Mesothelial cell of epicardium (in vitro differentiated cells): ENCODE measurements at regions not wholly inside any gene's neighbourhood (a gene's known extent, or its start where the extent isn't known, plus 50 kb on each side); places are given as distances from the start of the nearest gene placed in this dataset.

Source experiments
- DNase-seq, 2 experiments: peaks; one replicate each; pipeline ENCODE4 v3.0.0; 2021; ENCODE audit warnings: low spot score in 2 of 2; ENCODE audit not compliant: unreplicated experiment in 2 of 2
- H3K27ac Mint-ChIP-seq: 2 replicates; pipeline ENCODE4 v1.8.0; 2021; ENCODE audit warnings: mixed read lengths
- H3K27me3 Mint-ChIP-seq: 2 replicates; pipeline ENCODE4 v1.8.0; 2021; ENCODE audit warnings: low read depth, mixed read lengths
- H3K36me3 Mint-ChIP-seq: 2 replicates; pipeline ENCODE4 v1.8.0; 2021; ENCODE audit warnings: mixed read lengths
- H3K4me1 Mint-ChIP-seq: 2 replicates; pipeline ENCODE4 v1.8.0; 2021; ENCODE audit warnings: mixed read lengths
- H3K4me3 Mint-ChIP-seq: 2 replicates; pipeline ENCODE4 v1.8.0; 2021; ENCODE audit warnings: mild to moderate bottlenecking, moderate library complexity, mixed read lengths
- H3K9me3 Mint-ChIP-seq: 2 replicates; pipeline ENCODE4 v1.8.0; 2021; ENCODE audit warnings: mixed read lengths
- TF ChIP-seq, protein P1 (sequence below): fragments of 200-600 bp; sonication (generic); IDR thresholded peaks from one replicate; pipeline ENCODE4 v1.5.0; 2021; ENCODE audit warnings: antibody characterized with exemption; ENCODE audit not compliant: unreplicated experiment

DNA sequence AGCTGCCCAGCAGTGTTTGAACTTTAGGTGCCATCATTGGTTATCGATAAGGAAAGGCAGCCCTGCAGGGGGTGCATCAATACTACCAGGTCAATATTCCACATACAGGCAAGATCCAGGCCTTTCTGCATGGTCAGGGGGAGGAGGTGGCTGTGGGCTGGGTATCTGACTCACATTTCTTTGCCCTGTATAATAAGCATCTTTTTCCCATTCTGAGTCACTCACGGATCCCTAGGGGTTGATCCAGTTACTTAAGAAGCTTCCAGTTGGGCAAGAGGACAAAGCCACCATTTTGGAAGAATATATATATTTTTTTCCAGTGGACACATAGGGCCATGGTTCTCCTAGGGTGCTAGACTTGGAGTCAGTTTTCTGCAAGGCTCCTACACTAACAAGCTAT, 114.2 kb upstream of the HABP2 start:
- Mint-ChIP-seq H3K9me3 (peaks cover 6% of the 10 kb centered on the region), H3K4me3 (no peak overlapping the region), H3K4me1 (no peaks in the 10 kb centered on the region), H3K27ac (no peak overlapping the region), H3K27me3 (peaks cover 45% of the 10 kb centered on the region), H3K36me3 (no peaks in the 10 kb centered on the region)
- TF ChIP-seq, protein P1, sequence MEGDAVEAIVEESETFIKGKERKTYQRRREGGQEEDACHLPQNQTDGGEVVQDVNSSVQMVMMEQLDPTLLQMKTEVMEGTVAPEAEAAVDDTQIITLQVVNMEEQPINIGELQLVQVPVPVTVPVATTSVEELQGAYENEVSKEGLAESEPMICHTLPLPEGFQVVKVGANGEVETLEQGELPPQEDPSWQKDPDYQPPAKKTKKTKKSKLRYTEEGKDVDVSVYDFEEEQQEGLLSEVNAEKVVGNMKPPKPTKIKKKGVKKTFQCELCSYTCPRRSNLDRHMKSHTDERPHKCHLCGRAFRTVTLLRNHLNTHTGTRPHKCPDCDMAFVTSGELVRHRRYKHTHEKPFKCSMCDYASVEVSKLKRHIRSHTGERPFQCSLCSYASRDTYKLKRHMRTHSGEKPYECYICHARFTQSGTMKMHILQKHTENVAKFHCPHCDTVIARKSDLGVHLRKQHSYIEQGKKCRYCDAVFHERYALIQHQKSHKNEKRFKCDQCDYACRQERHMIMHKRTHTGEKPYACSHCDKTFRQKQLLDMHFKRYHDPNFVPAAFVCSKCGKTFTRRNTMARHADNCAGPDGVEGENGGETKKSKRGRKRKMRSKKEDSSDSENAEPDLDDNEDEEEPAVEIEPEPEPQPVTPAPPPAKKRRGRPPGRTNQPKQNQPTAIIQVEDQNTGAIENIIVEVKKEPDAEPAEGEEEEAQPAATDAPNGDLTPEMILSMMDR = no peak
- no peak for DNase-seq

DNA sequence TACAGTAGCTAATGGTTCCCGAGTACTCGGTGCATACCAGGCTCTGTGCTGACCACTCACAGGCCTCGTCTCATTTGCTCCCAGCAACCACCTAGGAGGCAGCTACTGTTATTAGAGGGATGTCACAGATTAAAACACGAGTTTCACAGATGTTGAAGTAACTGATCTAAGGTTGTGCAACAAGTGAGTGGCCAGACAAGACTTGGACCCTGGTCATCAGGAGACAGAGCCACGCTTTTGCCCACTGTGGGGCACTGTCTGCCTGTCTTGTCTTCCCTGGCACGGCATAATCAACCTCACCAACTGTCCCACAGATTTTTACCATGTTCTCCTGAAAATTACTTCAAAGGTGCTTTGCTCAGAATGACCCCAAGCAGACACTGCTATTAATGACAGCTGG, 111.6 kb upstream of the HABP2 start:
- H3K4me3 Mint-ChIP-seq = no peak overlapping the region
- no peak overlapping the region for H3K27ac Mint-ChIP-seq
- no peaks in the 10 kb centered on the region for H3K9me3 Mint-ChIP-seq
- no peaks in the 10 kb centered on the region for H3K36me3 Mint-ChIP-seq
- TF ChIP-seq, protein P1 = no peak
- H3K27me3 Mint-ChIP-seq = peaks cover 38% of the 10 kb centered on the region
- H3K4me1 Mint-ChIP-seq = no peaks in the 10 kb centered on the region
- DNase-seq = no peak

DNA sequence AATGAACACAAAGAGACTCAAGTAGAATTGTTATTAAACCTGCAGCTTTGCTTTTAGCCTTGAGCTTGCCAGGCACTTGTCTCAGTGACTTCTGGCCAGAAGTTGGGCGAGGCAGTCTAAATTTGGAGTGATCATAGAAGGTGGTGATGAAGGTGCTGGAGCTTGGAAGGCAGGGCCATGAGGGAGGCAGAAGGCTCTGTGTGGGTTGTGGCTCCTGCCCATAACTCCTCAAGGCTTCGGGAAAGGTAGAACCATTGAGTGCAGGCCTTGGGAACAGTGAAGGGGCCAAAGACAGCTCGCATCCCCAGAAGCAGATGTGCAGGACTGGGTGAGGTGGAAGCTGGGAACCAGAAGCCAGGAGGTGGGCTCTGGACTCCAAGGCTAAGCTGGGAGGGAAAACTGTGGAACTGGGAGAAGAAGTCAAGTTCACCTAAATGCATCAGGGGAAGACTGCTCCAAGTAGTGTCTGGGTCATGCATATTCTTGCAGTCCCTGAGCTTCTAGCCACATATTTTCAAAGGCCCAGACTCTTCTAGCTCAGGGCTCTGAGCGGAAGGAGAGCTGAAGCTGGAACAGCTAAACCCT, 111.1 kb upstream of the HABP2 start:
- no peaks in the 10 kb centered on the region for H3K4me1 Mint-ChIP-seq
- H3K36me3 Mint-ChIP-seq = no peaks in the 10 kb centered on the region
- H3K27ac Mint-ChIP-seq = no peak overlapping the region
- H3K4me3 Mint-ChIP-seq = no peak overlapping the region
- no peak for DNase-seq
- H3K27me3 Mint-ChIP-seq = peaks cover 37% of the 10 kb centered on the region
- TF ChIP-seq, protein P1 = no peak
- H3K9me3 Mint-ChIP-seq = no peaks in the 10 kb centered on the region

DNA sequence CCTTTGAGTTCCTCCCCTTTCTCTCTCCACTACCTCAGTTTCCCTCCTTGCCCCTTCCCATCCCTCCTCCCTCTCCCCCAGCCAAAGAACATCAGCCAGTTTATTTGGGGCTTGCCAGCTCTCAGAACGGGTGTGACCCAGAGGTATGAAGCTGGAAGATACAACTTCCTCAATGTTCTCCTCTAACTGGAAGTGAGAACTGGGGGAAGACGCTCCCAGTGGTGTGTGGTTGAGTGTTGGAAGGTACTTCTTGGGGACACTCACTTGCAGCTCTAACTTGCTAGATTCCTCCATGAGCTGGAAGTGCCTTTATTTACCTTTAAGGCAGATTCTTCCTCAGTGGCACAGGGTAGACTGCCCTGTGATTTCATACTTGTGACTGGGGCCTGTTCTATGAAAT, 110.5 kb upstream of the HABP2 start:
- TF ChIP-seq, protein P1 = no peak
- no peak overlapping the region for H3K27ac Mint-ChIP-seq
- no peak overlapping the region for H3K4me3 Mint-ChIP-seq

DNA sequence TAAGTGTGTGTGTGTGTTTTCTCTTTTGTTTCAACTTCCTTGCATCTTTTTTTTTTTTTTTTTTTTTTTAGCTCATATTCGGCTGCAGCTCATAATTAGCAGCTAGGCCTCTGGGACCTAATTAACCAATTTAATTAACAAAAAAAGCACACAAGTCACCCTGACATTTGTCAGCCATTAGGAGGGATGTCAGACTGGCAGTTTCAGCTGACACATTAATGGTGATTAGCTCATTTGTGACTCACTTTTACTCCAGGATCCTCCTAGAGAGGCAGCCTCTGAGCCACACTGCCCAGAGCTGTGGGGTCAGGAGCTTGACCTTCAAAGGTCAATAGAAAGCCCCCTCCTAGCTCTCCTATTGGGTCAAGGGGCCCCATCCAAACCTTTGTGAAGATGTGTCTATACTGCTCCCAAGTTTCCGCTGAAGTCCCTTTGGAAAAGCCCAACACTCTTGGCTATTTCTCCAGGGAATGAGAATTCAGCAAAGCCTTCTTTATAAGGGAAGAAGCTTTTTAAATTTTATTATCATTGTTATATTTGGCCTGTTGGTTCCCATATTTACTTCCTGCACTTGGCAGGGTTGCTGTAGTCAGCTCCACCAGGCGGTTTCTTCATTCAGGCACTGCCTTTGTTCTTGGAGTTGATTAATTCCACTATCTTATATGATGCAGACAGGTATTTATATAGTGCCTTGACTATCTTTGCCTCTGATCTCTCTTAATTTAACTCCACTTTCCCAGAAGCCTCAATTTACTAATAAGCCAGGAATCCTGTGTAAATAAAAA, 109.5 kb upstream of the HABP2 start:
- no peaks in the 10 kb centered on the region for H3K9me3 Mint-ChIP-seq
- peaks cover 40% of the 10 kb centered on the region for H3K27me3 Mint-ChIP-seq
- no peak overlapping the region for H3K4me3 Mint-ChIP-seq
- H3K4me1 Mint-ChIP-seq = no peaks in the 10 kb centered on the region
- TF ChIP-seq, protein P1 = no peak
- no peaks in the 10 kb centered on the region for H3K36me3 Mint-ChIP-seq
- no peak overlapping the region for H3K27ac Mint-ChIP-seq
- no peak for DNase-seq

More for the DNA sequence above, 110.5 kb upstream of the HABP2 start:
- no peaks in the 10 kb centered on the region for H3K36me3 Mint-ChIP-seq
- H3K4me1 Mint-ChIP-seq = no peaks in the 10 kb centered on the region
- no peak for DNase-seq
- H3K9me3 Mint-ChIP-seq = no peaks in the 10 kb centered on the region
- H3K27me3 Mint-ChIP-seq = peaks cover 37% of the 10 kb centered on the region
